Astrocyte of the spinal cord (primary cell): ENCODE measurements at regions not wholly inside any gene's neighbourhood (a gene's known extent, or its start where the extent isn't known, plus 50 kb on each side); places are given as distances from the start of the nearest gene placed in this dataset.
"Not testable (repeated sequence)": the region's sequence is repeated elsewhere in the genome, so short reads cannot be mapped to it uniquely, and the experiment has no call there.

Experiments used
- DNase-seq: peaks from one replicate; pipeline ENCODE4 v3.0.0; 2011; ENCODE audit warnings: low read depth, low spot score
- H3K4me3 ChIP-seq: 2 replicates; pipeline ENCODE4 v1.5.1; 2011; ENCODE audit warnings: low read depth, mild to moderate bottlenecking, low read length, moderate library complexity
- CTCF ChIP-seq: IDR thresholded peaks from 2 replicates; pipeline ENCODE4 v1.5.1; 2012; ENCODE audit warnings: low read depth, mild to moderate bottlenecking, low read length, inconsistent platforms
- in situ Hi-C: cut with HindIII; loops from 2 replicates; pipeline ENCODE4 v1.10.0; 2017; ENCODE audit warnings: low sequenced_read_pairs

GRCh38 chr1:148379697-148380096, 103.4 kb downstream of the PPIAL4G start:
- TF ChIP-seq CTCF, result no peak
- in situ Hi-C loops, result no loop called here
- H3K4me3 ChIP-seq, result no peak overlapping the region
- DNase-seq, result no peak

DNA sequence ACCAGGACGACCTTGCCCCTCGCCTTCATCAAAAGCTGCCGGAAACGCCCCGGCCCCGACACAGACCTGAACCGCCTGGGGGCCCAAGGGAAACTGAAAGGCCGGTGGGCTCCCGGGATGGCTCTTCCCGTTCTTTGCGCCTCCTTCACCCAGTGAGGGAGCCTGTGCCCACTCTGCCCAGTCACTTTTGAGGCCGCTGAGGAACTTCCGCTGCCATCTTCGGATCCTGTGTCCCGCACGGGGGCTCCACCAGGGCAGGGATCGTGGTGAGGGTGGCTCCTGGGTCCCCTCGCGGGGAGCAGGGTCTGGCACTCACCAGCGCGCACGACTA, 104.0 kb downstream of the PPIAL4G start:
- in situ Hi-C loops, result no loop called here

GRCh38 chr1:148377992-148378391, 105.1 kb downstream of the PPIAL4G start:
- DNase-seq, in situ Hi-C loops, H3K4me3 ChIP-seq: not testable (repeated sequence)

More for the DNA sequence above, 104.0 kb downstream of the PPIAL4G start:
- no peak for DNase-seq
- H3K4me3 ChIP-seq, result no peak overlapping the region
- no peak for TF ChIP-seq CTCF

DNA sequence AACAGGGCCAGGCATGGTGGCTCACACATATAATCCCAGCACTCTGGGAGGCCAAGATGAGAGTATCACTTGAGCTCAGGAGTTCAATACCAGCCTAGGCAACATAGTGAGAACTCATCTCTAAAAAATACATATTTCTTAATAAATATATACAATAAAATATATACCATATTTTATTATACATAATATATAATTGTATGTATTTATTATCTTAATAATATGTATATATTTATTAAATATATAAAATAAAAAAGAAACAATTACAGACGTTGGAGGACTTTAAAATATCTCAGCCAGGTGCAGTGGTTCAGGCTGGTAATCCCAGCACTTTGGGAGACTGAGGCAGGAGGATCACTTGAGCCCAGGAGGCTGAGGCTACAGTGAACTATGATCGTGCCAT, 106.1 kb downstream of the PPIAL4G start:
- in situ Hi-C loops, DNase-seq, H3K4me3 ChIP-seq: not testable (repeated sequence)

DNA sequence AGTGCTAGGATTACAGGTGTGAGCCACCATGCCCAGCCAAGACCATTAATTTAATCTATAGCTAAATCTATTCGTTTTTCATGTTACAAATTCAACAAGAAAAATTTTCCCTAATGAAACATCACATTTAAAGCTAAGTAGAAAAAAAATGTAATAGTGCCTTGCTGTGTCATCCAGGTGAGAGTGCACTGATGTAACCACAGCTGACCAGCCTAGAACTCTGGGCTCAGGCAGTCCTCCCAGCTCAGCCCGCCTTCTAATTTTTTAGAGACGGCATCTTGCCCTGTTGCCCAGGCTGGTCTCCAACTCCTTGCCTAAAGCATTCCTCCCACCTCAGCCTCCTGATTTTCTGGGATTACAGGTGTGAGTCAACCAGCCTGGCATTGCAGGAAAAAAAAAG, 109.0 kb downstream of the PPIAL4G start:
- no peak overlapping the region for H3K4me3 ChIP-seq
- in situ Hi-C loops, result no loop called here
- no peak for DNase-seq
- TF ChIP-seq CTCF, result no peak

DNA sequence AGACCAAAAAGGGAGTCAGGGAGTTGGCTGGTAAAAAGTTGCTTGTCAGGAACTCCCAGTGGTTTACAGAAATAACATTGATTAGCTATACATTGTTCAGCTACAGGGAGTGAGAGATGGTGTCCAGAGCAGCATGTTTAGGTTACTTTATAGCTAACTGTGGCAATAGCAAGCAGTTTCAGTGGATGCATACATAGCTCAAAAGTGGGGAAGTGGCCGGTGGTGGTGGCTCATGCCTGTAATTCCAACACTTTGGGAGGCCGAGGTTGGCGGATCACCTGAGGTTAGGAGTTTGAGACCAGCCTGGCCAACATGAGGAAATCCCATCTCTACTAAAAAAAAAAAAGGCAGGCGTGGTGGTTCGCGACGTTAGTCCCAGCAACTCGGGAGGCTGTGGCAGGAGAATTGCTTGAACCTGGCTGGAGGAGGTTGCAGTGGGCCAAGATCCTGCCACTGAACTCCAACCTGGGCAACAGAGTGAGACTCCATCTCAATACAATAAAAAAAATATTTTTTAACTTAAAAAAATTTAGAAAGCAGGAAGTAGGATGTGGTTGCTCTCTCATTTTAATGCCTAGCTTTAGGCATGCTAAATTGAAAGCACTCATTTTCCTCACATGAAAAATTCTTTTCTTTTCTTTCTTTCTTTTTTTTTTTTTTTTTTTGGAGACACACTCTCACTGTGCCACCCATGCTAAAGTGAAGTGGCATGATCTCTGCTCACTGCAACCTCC, 109.7 kb downstream of the PPIAL4G start:
- DNase-seq, result no peak
- no peak for TF ChIP-seq CTCF
- in situ Hi-C loops, result no loop called here

GRCh38 chr1:148372731-148373130, 110.4 kb downstream of the PPIAL4G start:
- no peak overlapping the region for H3K4me3 ChIP-seq
- peak; percentile 21 for DNase-seq
- TF ChIP-seq CTCF, result no peak
- in situ Hi-C loops, result no loop called here

More for the DNA sequence above, 109.7 kb downstream of the PPIAL4G start:
- H3K4me3 ChIP-seq, result no peak overlapping the region

GRCh38 chr1:148372051-148372726, 110.9 kb downstream of the PPIAL4G start:
- H3K4me3 ChIP-seq, in situ Hi-C loops: not testable (repeated sequence)
- DNase-seq, result peak; percentile 23
